Myocyte (in vitro differentiated cells): ENCODE measurements at regions not wholly inside any gene's neighbourhood (a gene's known extent, or its start where the extent isn't known, plus 50 kb on each side); places are given as distances from the start of the nearest gene placed in this dataset.
A peak's percentile ranks its signal among the peaks of the same experiment; 100 is the strongest.
"Not testable (repeated sequence)": the region's sequence is repeated elsewhere in the genome, so short reads cannot be mapped to it uniquely, and the experiment has no call there.

Experiments
- DNase-seq: peaks from one replicate; pipeline ENCODE4 v3.0.0-alpha.2; 2012; ENCODE audit warnings: low read depth

GRCh38 chr12:19972325-19973288, 395.7 kb upstream of the PDE3A start:
- peak; percentile 65 for DNase-seq

GRCh38 chr12:19978193-19978592, 390.1 kb upstream of the PDE3A start:
- DNase-seq, result peak; percentile 91

- DNase-seq, result no peak
Observed at GRCh38 chr12:19979584-19979983, 388.8 kb upstream of the PDE3A start.

GRCh38 chr12:19981944-19982343, 386.4 kb upstream of the PDE3A start:
- DNase-seq, result no peak

- no peak for DNase-seq
Observed at GRCh38 chr12:19988001-19988400, 380.3 kb upstream of the PDE3A start.

- DNase-seq, result peak; percentile 29
Observed at GRCh38 chr12:19988459-19988873, 379.9 kb upstream of the PDE3A start.

GRCh38 chr12:19988948-19989347, 379.4 kb upstream of the PDE3A start:
- DNase-seq, result no peak

- no peak for DNase-seq
Observed at GRCh38 chr12:19991146-19991545, 377.2 kb upstream of the PDE3A start.

GRCh38 chr12:19992311-19992710, 376.0 kb upstream of the PDE3A start:
- DNase-seq, result no peak

GRCh38 chr12:19994968-19995367, 373.4 kb upstream of the PDE3A start:
- no peak for DNase-seq

GRCh38 chr12:19997656-19998400, 370.5 kb upstream of the PDE3A start:
- DNase-seq, result no peak

- no peak for DNase-seq
Observed at GRCh38 chr12:19998411-19998810, 369.9 kb upstream of the PDE3A start.

GRCh38 chr12:19998961-19999804, 369.2 kb upstream of the PDE3A start:
- DNase-seq, result no peak

GRCh38 chr12:19999805-20000138, 368.6 kb upstream of the PDE3A start:
- no peak for DNase-seq

GRCh38 chr12:20000229-20000849, 368.0 kb upstream of the PDE3A start:
- DNase-seq, result no peak

GRCh38 chr12:20003252-20003651, 365.1 kb upstream of the PDE3A start:
- no peak for DNase-seq

- DNase-seq, result no peak
Observed at GRCh38 chr12:20004952-20005351, 363.4 kb upstream of the PDE3A start.

- DNase-seq, result peak; percentile 29
Observed at GRCh38 chr12:20006871-20007730, 361.2 kb upstream of the PDE3A start.

GRCh38 chr12:20009965-20010364, 358.4 kb upstream of the PDE3A start:
- not testable (repeated sequence) for DNase-seq

- no peak for DNase-seq
Observed at GRCh38 chr12:20011200-20011599, 357.1 kb upstream of the PDE3A start.
